Uterus (tissue), 2 donors: ENCODE measurements at regions not wholly inside any gene's neighbourhood (a gene's known extent, or its start where the extent isn't known, plus 50 kb on each side); places are given as distances from the start of the nearest gene placed in this dataset.

ENCODE experiments used
- POLR2A ChIP-seq, 2 donors: fragments of 450-650 bp; IDR thresholded peaks; one replicate each; pipeline ENCODE4 v1.6.1; 2016; ENCODE audit warnings: antibody characterized with exemption in 2 of 2, mild to moderate bottlenecking in 1 of 2, moderate library complexity in 1 of 2
- TF ChIP-seq, protein P1 (sequence below), 4 experiments: fragments of 200-600 bp in 2 of 4; fragments of 450-650 bp in 2 of 4; sonication (generic) in 2 of 4; IDR thresholded peaks; one replicate each; pipeline ENCODE4 v1.5.1; 2016 to 2019; ENCODE audit warnings: antibody characterized with exemption in 4 of 4, mild to moderate bottlenecking in 2 of 4, moderate library complexity in 1 of 4

DNA sequence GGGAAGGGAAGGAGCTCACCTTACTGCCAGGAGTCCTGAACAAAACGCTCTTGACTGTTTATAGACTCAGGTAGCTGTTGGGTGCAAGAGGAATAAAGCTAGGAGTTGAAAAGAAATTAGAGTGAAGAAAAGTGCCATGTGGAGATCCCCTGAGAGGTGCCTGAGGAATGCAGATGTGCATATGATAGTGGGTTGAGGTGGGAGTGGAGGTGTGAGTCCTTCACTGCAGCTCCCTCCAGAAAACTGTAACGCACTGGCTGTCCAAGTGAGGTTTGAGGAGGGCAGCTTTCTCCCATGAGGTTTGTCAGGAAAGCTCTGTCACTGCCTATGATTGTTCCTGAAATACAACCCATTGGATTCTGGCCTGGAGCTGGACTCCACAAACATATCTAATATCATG lies 904.8 kb upstream of the POT1 start:
- TF ChIP-seq, protein P1, sequence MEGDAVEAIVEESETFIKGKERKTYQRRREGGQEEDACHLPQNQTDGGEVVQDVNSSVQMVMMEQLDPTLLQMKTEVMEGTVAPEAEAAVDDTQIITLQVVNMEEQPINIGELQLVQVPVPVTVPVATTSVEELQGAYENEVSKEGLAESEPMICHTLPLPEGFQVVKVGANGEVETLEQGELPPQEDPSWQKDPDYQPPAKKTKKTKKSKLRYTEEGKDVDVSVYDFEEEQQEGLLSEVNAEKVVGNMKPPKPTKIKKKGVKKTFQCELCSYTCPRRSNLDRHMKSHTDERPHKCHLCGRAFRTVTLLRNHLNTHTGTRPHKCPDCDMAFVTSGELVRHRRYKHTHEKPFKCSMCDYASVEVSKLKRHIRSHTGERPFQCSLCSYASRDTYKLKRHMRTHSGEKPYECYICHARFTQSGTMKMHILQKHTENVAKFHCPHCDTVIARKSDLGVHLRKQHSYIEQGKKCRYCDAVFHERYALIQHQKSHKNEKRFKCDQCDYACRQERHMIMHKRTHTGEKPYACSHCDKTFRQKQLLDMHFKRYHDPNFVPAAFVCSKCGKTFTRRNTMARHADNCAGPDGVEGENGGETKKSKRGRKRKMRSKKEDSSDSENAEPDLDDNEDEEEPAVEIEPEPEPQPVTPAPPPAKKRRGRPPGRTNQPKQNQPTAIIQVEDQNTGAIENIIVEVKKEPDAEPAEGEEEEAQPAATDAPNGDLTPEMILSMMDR (IDR thresholded peaks at IDR 0.05) = no peak
- TF ChIP-seq POLR2A (IDR thresholded peaks at IDR 0.05) = no peak
